Right lung (tissue), 2 donors: ENCODE measurements at regions not wholly inside any gene's neighbourhood (a gene's known extent, or its start where the extent isn't known, plus 50 kb on each side); places are given as distances from the start of the nearest gene placed in this dataset.
"Not testable (repeated sequence)": the region's sequence is repeated elsewhere in the genome, so short reads cannot be mapped to it uniquely, and the experiment has no call there.

ENCODE experiments used
- DNase-seq, 2 donors: peaks; one replicate each; pipeline ENCODE4 v3.0.0-alpha.2; 2013

DNA sequence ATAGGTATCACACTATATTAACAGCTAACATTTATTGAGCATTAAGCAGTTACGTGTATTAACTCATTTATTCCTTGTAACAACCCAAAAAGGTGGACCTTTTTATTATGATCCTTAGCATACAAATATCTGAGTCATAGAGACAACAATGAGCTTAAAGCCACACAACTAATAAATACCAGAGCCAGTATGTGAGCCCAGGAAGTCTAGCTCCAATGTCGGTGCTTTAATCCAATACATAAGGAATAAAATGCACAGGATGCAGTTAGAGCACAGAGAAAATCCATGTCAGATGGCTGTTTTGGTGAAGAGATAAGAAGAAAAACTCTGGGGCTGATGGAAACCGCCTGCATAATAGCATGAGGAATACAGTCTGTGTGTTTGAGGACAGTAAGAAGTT is 888.6 kb downstream of the TMTC2 start:
- no peak for DNase-seq

DNA sequence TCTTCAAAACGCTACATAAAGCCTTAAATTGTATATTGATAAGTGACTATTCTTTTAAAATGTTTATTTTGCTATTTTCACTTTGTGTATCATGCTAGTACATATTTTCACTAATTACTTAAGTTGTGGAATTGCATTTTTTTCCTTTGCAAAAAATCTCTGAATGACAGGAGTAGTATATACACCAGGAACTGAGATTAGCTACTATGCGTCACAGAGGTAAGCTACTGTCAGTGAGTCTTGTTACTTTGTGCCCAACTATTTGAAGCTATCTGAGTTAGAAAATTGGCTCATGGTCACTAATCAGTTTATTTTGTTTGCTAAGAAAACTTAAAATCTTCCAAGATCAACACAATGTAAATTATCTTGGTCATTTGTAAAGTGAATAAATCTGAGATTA is 887.4 kb downstream of the TMTC2 start:
- no peak for DNase-seq

DNA sequence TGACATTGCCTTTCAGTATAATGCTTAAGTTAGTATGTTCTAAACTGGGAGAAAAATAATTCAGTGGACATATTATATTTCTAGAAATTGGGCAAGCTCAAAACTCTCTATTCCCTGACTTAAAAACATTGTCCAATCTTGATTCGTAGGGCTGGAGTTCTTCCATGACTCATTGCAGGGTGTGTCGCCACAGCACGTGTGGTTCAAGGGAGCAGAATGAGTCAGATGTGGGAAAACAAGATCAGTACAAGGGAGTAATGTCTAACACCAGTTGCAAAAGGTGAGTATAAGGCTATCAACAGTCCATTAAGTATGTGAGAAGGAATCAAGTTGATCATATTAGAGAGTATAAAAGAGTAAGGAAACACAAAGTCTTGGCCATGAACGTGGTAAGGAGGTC is 887.0 kb downstream of the TMTC2 start:
- DNase-seq: no peak

DNA sequence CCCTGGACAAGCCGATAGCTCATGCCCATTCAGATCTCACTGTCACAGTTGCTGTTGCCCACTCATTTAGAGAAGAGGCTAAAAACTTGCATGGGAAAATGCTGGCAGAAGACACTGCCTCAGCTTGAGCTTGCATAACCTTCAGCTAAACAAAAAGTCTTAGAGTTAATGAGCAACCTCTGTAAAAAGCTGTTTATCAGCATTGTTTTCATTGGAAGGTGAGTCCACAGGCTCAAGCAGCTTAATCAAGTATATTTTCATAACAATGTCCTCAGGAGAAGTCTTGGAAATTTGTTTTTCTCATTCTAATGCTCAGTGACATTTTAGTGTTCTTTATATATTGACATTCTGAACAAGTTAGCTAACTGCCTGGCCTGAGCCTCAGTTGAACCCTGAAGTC is 872.9 kb downstream of the TMTC2 start:
- DNase-seq: peak in 1 of 2 donors; percentile 10

DNA sequence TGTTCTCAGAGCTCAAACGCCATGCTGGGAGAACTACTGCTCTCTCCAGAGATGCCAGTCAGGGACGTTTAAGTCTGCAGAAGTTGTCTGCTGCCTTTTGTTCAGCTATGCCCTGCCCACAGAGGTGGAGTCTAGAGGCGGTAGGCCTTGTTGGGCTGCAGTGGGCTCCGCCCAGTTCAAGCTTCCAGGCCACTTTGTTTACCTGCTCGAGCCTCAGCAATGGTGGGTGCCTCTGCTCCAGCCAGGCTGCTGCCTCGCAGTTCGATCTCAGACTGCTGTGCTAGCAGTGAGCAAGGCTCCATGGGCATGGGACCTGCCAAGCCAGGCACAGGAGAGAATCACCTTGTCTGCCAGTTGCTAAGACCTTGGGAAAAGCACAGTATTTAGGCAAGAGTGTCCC is 869.3 kb downstream of the TMTC2 start:
- not testable (repeated sequence) for DNase-seq

DNA sequence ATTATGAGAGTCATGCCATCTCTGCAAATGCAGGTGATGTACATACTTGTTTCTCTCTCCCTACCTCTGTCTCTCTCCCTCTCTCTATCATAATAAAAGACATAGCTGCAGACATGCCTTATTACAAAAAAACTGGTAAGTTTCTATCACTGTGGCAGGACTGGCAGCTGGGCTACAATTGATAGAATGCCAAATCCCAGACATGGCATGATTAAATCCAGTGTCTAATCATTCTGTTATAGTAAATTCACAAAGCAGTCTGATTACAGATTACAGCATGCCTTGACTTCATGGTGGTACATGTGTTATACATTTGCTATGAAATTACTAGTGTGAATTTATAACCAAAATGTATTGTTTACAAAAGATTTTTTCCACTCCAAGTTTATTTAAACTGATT is 854.7 kb downstream of the TMTC2 start:
- DNase-seq: no peak

DNA sequence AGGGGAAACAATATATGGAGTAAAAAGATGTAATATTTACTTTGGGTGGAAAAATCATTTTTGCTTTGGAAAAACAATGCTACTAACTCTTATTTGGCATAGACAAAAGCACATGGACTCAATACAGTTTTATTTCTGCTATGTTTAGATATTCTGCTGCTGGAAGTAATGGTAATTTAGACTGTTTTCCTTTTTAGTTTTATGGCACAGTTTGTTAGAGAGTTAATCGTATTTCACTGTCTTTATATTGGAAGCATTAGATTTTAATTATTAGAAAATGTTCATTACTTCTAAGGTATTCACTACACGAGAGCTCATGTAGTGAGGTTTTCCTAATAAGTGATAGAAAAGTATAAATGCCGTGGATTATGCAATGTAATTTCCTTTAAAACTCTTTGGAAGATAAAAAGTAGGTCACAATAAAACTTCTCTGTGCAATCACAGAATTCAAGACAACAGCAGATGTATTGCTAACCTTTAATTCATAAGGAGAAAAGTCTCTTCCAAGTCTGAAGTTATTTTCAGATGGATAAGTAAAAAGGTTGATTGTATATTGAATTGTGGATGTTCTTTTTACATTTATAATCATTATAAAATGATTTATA is 851.8 kb downstream of the TMTC2 start:
- no peak for DNase-seq

DNA sequence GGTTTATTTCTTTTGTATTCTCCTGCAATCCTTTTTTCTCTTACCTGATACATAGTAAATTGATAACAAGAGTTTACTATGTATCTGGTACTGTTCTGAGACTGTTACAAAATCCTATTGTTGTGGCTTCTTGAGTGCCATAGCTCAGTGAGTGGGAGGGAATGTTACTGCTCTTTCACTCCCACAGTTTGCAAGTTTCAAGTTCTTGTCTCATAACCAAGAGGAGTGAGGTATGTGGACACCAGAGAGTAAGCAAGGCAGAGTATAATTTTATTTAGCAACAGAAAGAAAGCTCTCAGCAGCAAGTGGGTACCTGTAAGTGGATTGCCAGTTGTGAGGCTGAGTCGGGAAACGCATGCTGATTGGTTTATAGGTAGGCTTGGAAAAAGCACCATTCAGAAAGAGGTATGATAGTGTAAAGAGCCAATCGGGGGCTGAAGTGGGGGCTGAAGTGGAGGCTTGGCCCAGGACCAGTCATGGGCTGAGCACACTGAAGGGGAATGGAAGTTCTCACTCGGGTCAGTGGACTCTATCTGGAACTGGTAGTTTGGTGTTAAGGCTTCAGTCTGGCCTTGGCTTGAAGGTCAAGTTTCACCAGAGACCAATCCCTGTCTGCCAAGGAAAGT is 850.8 kb downstream of the TMTC2 start:
- no peak for DNase-seq

DNA sequence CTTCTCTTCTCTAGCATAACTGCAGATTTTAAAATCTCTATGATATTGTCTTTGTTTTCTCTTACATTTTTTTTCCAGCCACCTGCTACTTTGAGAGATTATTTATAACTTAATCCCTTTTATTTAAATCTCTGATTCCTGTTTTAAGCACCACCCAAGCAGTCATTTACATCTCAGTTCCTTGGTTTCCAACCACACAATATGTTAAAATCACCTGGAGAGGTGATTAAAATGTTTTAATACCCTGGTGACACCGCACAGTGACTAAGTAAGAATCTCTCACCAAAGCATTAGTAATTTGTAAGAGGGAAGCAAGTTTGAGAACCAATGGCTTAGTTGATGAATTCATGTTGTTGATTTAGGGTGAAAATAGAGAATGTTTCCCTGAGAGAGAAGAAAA is 849.8 kb downstream of the TMTC2 start:
- no peak for DNase-seq

DNA sequence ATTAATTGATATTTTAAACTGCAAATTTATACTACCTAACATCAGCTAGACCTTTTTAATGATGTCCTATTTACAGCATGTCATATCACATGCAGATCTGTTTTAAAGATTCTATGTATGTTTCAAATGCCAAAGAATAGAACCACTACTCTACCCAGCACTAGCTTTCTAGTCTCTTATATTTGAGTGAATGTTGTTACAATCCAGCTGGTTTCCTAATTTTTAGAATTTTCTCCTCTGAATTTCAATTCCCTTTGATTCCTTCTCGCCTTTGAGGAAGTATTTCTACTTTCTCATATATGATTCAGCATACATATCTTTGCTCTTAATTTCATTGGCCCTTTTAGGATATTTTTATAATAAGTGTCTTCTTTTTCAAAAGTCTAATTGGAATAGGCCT is 841.9 kb downstream of the TMTC2 start:
- peak; percentile 25 to 47 for DNase-seq

DNA sequence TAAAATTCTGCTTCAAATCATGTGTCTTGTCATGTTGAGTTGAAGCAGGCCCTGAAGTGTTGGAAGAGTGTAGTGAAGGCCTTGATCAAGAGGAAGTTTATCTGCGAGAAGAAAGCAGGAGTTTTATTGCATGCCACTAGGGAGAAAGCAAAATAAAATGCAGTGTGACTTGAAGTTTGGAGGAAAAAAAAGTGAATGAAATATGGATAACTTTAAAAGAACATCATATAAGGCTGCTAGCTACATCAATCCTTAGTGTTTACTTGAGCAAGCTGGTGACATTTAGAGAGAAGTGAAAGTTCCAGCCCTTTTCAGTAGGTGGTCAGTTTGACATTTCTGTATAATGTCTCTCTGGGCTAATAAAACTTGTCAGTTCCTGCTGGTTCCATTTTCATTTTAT is 841.1 kb downstream of the TMTC2 start:
- DNase-seq: no peak

DNA sequence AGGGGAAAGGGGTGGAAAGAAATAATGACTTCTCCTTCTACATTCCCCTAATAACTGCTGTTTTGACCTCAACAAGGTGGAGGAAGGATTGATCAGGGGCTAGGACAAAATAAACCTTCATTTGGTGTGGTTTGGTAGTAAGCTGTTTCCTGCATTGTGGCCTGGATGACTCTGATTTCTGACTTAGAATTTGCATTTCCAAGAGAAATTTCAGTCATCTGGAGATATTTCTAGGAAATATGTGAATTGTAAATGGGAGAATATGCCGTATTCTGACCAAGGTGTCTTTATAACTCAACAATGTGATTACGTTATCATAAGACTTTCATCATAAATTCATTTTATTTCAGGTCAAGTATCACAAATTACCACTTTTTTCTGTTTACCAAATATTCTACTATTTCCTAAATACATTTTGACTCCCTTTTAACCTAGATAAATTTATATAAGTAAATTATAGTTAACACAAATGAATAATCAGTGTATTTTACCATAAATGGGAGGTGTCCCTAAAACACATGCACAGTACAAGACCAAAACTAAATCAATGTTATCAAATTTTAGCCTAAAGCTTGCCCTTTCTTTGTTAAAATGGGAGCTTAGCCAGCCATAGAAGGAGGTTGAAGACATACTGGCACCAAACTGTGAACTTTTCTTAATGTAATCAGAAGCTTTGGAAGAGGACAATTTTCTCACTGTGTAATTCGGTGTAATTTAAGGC is 828.8 kb downstream of the TMTC2 start:
- no peak for DNase-seq

DNA sequence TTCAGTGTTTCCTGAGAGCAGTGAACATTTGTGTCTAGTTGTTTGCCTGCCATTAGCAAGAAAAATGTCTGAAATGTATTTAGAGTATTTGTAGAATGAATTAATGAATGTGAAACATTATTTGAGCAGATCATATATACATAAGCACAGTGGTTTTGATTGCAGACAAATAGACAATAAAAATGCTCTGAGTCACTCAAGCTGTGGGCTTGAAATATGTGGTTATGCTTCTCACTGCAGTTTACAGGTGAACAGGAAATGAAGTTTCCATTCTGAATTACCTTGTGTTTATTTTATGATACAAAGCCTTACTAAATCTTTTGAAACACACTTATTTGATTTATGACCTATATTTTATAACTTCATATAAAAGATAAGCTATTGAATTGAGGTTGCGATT is 827.7 kb downstream of the TMTC2 start:
- DNase-seq: no peak

DNA sequence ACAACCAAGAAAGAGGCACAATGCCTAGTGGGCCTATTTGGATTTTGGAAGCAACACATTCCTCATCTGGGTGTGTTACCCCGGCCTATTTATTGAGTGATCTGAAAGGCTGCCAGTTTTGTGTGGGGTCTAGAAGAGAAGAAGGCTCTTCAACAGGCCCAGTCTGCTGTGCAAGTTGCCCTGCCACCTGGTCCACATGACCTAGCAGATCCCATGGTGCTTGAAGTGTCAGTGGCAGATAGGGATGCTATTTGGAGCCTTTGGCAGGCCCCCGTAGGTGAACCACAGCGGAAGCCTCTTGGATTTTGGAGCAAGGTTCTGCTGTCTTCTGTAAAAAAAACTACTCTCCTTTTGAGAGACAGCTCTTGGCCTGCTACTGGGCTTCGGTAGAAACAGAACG is 820.1 kb downstream of the TMTC2 start:
- no peak for DNase-seq

DNA sequence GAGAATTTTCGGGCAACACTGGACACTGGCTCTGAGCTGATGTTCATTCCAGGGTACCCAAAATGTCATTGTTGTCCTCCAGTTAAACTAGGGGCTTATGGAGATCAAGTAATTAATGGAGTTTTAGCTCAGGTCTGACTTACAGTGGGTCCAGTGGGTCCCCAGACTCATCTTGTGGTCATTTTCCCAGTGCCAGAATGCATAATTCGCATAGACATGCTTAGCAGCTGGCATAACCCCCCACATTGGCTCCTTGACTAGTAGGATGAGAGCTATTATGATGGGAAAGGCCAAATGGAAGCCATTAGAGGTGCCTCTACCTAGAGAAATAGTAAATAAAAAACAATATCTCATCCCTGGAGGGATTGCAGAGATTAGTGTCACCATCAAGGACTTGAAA is 818.9 kb downstream of the TMTC2 start:
- DNase-seq: no peak

DNA sequence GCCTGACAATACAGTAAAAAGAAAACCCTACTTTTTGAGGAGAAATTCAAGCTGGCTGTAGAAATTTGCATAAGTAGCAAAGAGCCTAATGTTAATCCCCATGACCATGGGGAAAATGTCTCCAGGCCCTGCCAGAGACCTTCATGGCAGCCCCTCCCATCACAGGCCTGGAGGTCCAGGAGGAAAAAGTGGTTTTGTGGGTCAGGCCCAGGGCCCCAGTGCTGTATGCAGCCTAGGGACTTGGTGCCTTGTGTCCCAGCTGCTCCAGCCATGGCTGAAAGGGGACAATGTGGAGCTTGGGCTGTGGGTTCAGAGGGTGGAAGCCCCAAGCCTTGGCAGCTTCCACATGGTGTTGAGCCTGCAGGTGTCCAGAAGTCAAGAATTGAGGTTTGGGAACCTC is 813.2 kb downstream of the TMTC2 start:
- DNase-seq: not testable (repeated sequence)

DNA sequence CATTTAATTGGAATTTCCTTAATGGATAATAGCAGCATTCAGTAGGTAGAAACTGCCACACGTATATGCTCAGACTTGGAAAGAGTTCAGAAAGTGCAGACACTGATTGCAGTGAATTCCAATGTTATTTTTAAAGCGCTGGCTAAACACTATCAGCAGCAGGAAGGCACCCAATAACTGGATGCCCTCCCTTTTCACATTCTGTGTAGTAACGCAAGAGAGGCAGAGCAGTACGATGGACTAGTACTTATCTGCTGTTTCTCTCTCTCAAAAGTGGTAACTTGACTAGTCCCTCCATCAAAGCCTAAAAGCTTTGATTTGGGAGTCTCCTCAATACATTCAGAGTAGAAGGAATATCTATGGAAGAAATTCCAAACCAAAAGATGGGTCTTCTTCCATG is 791.0 kb downstream of the TMTC2 start:
- DNase-seq: no peak

DNA sequence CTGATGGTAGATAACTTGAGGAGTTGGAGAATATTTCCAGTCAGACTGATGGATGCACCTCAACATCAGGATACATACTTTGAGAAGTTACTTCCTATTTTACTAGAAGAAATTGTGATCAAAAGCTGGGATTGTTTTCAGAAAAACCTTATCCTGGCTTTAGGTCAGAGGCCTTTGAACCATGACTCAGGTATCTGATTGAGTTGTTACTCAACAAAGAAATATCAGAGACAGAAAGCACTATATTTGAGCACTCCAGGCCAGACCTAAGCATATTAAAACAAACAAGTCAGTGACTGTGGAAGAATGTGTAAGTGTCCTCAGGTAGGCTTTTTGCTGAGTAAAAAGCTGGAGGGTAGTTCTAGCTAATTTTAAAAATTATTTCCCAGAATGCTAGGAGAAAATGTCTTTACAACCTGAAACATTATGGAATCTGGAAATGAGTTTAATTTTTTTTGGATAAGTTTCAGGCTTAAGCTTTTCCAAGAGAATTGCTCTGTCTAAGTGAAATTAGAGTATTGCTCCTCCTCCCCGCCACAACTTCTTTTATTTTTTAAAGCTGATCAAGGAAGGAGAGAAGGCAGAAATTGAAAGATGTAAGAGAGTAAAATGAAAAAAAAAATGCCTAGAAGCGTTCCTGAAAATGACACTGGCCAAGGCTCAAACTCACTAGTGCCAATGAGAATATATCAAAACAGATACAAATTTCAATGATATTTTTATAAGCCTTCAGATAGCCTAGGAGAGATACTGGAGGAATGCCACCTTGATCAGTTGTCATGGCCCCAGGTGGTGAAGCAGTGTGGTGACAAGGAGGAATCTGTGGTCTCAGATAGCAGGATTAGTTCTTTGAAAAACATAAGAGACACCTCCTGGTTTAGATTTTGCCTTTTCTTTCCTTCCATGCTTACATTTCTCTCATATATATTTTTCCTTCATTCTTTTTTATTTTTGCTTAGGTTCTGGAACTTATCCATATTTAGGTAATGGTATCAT is 790.3 kb downstream of the TMTC2 start:
- no peak for DNase-seq

DNA sequence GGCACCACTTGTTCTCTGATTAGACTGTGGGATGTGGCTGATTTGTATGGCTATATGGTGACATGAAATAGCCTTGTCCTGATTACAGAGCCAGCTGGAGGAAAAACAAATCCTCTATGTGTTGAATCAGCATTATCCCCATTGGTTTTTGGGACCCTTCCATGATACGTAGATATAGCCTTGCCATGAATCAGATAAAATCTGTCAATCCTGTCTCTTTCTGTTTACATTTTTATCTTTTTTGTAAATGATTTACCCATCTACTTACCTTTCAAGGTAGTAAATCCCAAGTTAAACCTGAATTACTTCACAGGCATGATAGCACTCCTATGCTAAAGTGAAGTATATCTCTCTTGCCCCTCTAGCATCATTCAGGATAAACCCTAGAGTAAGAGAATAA is 789.3 kb downstream of the TMTC2 start:
- no peak for DNase-seq

DNA sequence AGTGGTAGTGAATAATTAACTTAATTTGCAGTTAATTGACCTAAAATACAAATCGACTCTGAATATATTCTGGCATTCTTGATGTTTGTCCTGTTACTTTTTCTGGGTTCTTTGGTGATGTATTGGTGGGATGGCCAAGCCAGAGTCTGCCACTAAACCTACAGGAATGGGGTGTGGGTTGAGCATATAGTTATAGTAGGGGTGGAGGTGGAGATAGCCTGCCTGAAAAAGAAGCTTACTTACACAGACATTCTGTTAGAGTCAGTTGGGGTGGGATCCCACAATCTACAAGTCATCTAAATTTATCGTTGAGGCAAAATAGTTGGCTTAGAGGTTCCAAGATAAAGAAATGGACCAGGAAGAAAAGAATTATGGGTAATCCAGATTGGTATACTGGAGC is 787.7 kb downstream of the TMTC2 start:
- DNase-seq: no peak

DNA sequence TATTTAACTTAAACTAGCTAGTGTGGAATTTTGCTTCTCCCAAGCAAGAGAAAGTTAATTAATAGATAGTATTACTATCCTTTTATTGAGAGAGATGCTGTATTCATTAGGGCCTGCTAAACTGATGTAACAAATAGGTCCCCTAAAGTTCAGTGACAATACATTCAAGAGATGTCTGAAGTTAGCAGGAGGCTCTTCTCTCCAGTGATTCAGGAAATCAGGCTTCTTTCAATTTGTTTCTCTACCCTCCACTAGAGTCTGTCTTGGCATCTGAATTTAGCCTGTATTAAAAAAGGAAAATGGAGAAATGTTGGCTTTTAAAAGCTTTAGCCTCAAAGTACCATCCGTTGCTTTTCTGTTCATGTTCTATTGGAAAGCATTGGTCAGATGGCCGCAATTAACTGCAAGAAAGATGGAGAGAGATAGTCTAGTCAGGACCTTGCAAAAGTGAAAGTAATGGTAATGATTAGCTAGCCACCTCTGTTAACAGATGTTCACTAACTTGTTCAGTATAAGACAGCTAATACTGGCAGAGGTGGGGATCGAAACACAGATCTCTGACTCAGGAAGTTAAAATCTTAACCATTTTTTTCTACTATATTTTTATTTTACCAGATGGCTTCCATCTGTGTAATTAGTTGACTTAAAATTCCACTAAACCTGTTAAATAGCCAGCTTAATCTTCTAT is 786.8 kb downstream of the TMTC2 start:
- no peak for DNase-seq

DNA sequence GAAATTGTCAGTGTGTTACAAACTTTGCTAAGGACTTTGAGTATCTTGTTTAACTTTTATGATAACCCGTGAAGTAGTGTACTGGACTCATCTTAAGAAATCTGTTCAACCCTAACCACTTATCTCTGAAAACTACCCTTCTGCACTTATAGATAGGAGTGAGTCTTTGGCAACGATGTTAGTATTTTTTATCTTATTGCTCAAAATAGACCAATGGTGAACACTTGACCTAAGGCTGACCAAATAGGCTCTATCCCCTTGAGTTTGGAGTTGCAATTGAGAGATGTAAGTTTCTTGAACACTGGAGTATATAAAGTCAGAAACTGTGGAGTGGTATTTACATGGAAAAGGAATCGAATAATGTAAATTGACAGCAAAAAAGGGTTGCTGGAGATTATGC is 786.1 kb downstream of the TMTC2 start:
- DNase-seq: no peak
